Tibial nerve (tissue), 4 donors: ENCODE measurements at regions not wholly inside any gene's neighbourhood (a gene's known extent, or its start where the extent isn't known, plus 50 kb on each side); places are given as distances from the start of the nearest gene placed in this dataset.

Source experiments
- DNase-seq, 2 donors: peaks; one replicate each; pipeline ENCODE4 v3.0.0-alpha.2; 2019; ENCODE audit warnings: low spot score in 2 of 2
- H3K27ac ChIP-seq, 4 donors: fragments of 200-600 bp; sonication (generic) in 3 of 4; one replicate each; pipeline ENCODE4 v1.5.1; 2017 to 2019; ENCODE audit warnings: mild to moderate bottlenecking in 1 of 4
- H3K27me3 ChIP-seq, 2 donors: fragments of 200-600 bp; sonication (generic) in 1 of 2; one replicate each; pipeline versions ENCODE4 v1.5.1 to v1.6.0; 2017 to 2019
- H3K36me3 ChIP-seq, 3 donors: fragments of 200-600 bp; sonication (generic); one replicate each; pipeline ENCODE4 v1.5.1; 2018 to 2019
- H3K4me1 ChIP-seq, 4 donors: fragments of 200-600 bp; sonication (generic) in 3 of 4; one replicate each; pipeline ENCODE4 v1.5.1; 2017 to 2019
- H3K4me3 ChIP-seq, 4 donors: fragments of 200-600 bp; sonication (generic) in 3 of 4; one replicate each; pipeline ENCODE4 v1.5.1; 2017 to 2019; ENCODE audit warnings: mild to moderate bottlenecking in 1 of 4, moderate library complexity in 1 of 4
- H3K9me3 ChIP-seq, 4 donors: fragments of 200-600 bp; sonication (generic) in 3 of 4; one replicate each; pipeline ENCODE4 v1.5.1; 2017 to 2019
- EP300 ChIP-seq, 2 donors: sonication (generic); formaldehyde crosslinking; IDR thresholded peaks; one replicate each; pipeline ENCODE4 v1.6.1; 2017; ENCODE audit warnings: antibody characterized with exemption in 2 of 2, mild to moderate bottlenecking in 1 of 2
- POLR2A ChIP-seq, 2 donors: fragments of 450-650 bp; IDR thresholded peaks; one replicate each; pipeline ENCODE4 v1.6.1; 2017; ENCODE audit warnings: antibody characterized with exemption in 2 of 2, mild to moderate bottlenecking in 2 of 2, moderate library complexity in 2 of 2
- WGBS, 2 donors: methylation state at CpG; one replicate each; pipeline ENCODE4 v1.1.5; 2018; 5-methylcytosine and 5-hydroxymethylcytosine counted together
- TF ChIP-seq, protein P1 (sequence below), 5 experiments: fragments of 200-600 bp in 3 of 5; fragments of 450-650 bp in 2 of 5; sonication (generic) in 3 of 5; IDR thresholded peaks; one replicate each; pipeline ENCODE4 v1.5.1; 2016 to 2019; ENCODE audit warnings: antibody characterized with exemption in 5 of 5, mild to moderate bottlenecking in 3 of 5, moderate library complexity in 2 of 5

DNA sequence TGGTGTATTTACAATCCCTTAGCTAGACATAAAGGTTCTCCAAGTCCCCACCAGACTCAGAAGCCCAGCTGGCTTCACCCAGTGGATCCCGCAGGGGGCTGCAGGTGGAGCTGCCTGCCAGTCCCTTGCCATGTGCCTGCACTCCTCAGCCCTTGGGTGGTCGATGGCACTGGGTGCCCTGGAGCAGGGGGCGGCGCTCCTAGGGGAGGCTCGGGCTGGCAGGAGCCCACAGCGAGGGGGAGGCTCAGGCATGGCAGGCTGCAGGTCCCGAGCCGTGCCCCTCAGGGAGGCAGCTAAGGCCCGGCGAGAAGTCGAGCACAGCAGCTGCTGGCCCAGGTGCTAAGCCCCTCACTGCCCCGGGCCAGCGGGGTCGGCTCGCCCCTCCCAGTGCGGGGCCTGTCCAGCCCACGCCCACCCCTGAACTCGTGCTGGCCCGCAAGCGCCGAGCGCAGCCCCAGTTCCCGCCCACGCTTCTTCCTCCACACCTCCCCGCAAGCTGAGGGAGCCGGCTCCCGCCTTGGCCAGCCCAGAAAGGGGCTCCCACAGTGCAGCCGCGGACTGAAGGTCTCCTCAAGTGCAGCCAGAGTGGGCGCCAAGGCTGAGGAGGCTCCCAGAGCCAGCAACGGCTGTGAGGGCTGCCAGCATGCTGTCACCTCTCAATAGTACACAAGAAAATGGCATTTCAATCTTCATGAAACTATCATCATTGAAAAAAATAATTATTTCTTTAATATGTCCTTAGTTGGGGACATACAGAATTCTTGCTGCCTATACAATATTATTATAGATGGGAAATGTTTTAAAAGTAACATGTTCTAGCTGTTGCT lies 189.1 kb downstream of the SLC7A11 start:
- no peak for DNase-seq
- TF ChIP-seq, protein P1, sequence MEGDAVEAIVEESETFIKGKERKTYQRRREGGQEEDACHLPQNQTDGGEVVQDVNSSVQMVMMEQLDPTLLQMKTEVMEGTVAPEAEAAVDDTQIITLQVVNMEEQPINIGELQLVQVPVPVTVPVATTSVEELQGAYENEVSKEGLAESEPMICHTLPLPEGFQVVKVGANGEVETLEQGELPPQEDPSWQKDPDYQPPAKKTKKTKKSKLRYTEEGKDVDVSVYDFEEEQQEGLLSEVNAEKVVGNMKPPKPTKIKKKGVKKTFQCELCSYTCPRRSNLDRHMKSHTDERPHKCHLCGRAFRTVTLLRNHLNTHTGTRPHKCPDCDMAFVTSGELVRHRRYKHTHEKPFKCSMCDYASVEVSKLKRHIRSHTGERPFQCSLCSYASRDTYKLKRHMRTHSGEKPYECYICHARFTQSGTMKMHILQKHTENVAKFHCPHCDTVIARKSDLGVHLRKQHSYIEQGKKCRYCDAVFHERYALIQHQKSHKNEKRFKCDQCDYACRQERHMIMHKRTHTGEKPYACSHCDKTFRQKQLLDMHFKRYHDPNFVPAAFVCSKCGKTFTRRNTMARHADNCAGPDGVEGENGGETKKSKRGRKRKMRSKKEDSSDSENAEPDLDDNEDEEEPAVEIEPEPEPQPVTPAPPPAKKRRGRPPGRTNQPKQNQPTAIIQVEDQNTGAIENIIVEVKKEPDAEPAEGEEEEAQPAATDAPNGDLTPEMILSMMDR (IDR thresholded peaks at IDR 0.05): no peak
- no peak for TF ChIP-seq POLR2A (IDR thresholded peaks at IDR 0.05)
- TF ChIP-seq EP300 (IDR thresholded peaks at IDR 0.05): no peak
- 81 to 93% methylated on average over 20 of the region's 31 CpGs for WGBS, 2 donors
- Histone ChIP-seq H3K9me3 (no peaks in the 10 kb centered on the region), H3K27ac (no peak overlapping the region), H3K4me3 (no peak overlapping the region), H3K4me1 (peaks cover 0 to 5% (median 0%) of the 10 kb centered on the region in 4 donors), H3K36me3 (no peaks in the 10 kb centered on the region), H3K27me3 (no peaks in the 10 kb centered on the region)

DNA sequence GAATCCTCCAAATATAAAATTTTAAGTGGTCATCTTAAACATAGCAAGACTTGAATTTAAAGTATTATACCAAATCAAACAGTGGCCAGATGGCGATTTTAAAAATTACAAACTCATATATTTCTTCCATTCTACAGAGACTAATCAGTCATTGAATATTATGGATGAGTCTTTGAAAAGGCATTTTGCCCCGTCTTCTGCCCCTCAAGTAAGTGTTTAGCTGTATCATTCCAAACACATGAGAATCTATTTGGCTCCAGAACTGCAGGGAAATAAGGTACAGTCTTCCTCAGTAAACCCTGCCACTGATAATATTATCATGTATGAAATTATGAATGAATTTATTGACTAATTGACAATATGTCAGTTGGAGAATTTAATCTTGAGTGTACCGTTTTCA lies 191.0 kb downstream of the SLC7A11 start:
- 23 to 77% methylated on average over 3 of the region's 3 CpGs for WGBS, 2 donors
- Histone ChIP-seq H3K9me3 (no peaks in the 10 kb centered on the region), H3K27ac (no peak overlapping the region), H3K27me3 (no peaks in the 10 kb centered on the region), H3K4me1 (peaks cover 0 to 5% (median 0%) of the 10 kb centered on the region in 4 donors), H3K4me3 (no peak overlapping the region), H3K36me3 (no peaks in the 10 kb centered on the region)
- no peak for TF ChIP-seq POLR2A (IDR thresholded peaks at IDR 0.05)
- TF ChIP-seq, protein P1 (IDR thresholded peaks at IDR 0.05): no peak
- TF ChIP-seq EP300 (IDR thresholded peaks at IDR 0.05): no peak
- DNase-seq: no peak

DNA sequence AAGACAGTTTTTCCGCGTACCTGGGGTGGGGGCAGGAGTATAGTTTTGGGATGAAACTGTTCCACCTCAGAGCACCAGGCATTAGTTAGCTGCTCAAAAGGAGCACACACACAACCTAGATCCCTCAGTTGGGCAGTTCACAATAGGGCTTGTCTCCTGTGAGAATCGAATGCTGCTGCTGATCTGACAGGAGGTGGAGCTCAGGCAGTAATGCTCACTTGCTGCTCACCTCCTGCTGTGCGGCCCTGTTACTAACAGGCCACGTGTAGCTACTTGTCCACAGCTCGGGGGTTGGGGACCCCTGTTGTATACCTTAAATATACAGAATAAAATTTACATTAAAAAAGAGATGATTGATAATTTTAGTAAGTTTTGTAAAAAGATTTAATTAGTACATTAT lies 191.5 kb downstream of the SLC7A11 start:
- WGBS, 2 donors: 72 to 78% methylated on average over 6 of the region's 6 CpGs
- no peak overlapping the region for H3K4me3 ChIP-seq
- no peak for DNase-seq

DNA sequence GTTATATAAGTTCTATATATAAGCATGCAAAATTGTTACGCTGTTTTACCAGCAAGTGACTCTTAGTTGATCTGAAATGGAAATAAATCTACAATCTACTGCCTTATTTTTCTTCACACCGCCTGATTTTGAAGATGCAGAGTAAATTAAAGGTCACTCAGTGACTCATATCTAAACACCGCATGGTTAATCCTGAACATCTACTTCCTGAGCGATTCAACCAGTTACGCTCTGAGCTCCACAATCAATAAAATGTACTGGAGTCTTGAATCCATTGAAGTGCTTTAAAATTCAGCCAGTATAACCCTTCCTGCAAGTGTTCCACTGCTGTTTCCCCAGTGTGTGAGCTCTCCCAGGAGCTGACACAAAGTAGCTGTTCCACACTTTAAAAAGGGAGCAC lies 192.8 kb downstream of the SLC7A11 start:
- no peaks in the 10 kb centered on the region for H3K9me3 ChIP-seq
- peaks cover 0 to 5% (median 0%) of the 10 kb centered on the region in 4 donors for H3K4me1 ChIP-seq
- H3K27ac ChIP-seq: no peak overlapping the region
- TF ChIP-seq EP300 (IDR thresholded peaks at IDR 0.05) (no peak), POLR2A (IDR thresholded peaks at IDR 0.05) (no peak)
- TF ChIP-seq, protein P1 (IDR thresholded peaks at IDR 0.05): no peak
- no peaks in the 10 kb centered on the region for H3K36me3 ChIP-seq
- no peak overlapping the region for H3K4me3 ChIP-seq
- WGBS, 2 donors: 72 to 81% methylated on average over 5 of the region's 5 CpGs
- no peaks in the 10 kb centered on the region for H3K27me3 ChIP-seq
- no peak for DNase-seq

More for the DNA sequence above, 191.5 kb downstream of the SLC7A11 start:
- TF ChIP-seq POLR2A (IDR thresholded peaks at IDR 0.05) (no peak), EP300 (IDR thresholded peaks at IDR 0.05) (no peak)
- TF ChIP-seq, protein P1 (IDR thresholded peaks at IDR 0.05): no peak
- Histone ChIP-seq H3K27me3 (no peaks in the 10 kb centered on the region), H3K36me3 (no peaks in the 10 kb centered on the region), H3K9me3 (no peaks in the 10 kb centered on the region), H3K27ac (no peak overlapping the region), H3K4me1 (peaks cover 0 to 5% (median 0%) of the 10 kb centered on the region in 4 donors)

DNA sequence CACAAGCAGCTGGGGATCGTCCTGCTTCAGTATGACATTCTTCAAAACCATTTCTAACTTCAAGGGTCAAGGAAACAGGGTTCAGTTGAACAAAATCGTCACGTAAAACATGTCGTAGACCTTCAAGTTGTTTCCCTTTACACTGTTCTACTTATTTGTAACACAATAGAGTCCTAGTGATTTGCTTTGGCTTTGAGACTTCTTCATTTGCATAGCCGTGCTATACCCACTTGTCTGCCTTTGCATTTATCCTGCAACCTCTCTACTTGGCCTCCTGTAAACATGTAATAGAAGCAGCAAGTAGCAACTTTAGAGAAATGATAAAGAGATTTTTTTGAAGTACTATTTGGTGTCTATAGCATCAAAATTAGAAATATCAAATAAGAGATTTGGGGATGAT lies 194.9 kb downstream of the SLC7A11 start:
- 70 to 80% methylated on average over 5 of the region's 5 CpGs for WGBS, 2 donors
- no peak for DNase-seq
- TF ChIP-seq POLR2A (IDR thresholded peaks at IDR 0.05) (no peak), EP300 (IDR thresholded peaks at IDR 0.05) (no peak)
- TF ChIP-seq, protein P1 (IDR thresholded peaks at IDR 0.05): no peak

More for the DNA sequence above, 194.9 kb downstream of the SLC7A11 start:
- Histone ChIP-seq H3K4me3 (no peak overlapping the region), H3K27ac (no peak overlapping the region), H3K27me3 (no peaks in the 10 kb centered on the region), H3K9me3 (no peaks in the 10 kb centered on the region), H3K4me1 (no peaks in the 10 kb centered on the region), H3K36me3 (no peaks in the 10 kb centered on the region)
